SU-DHL-6 (cell line): ENCODE measurements at regions not wholly inside any gene's neighbourhood (a gene's known extent, or its start where the extent isn't known, plus 50 kb on each side); places are given as distances from the start of the nearest gene placed in this dataset.

Experiments used
- H2AFZ ChIP-seq: fragments of 200-600 bp; sonication (generic); 2 replicates; pipeline ENCODE4 v1.6.1; 2014; ENCODE audit warnings: low read depth, mild to moderate bottlenecking, moderate library complexity, mixed read lengths, antibody characterized with exemption, low read length; ENCODE audit not compliant: severe bottlenecking
- H3F3A ChIP-seq: fragments of 200-600 bp; shearing (Covaris generic); 2 replicates; pipeline ENCODE4 v1.6.0; 2016; ENCODE audit warnings: antibody characterized with exemption, mild to moderate bottlenecking; ENCODE audit not compliant: insufficient read depth
- H3K27ac ChIP-seq: fragments of 200-600 bp; sonication (generic); 2 replicates; pipeline ENCODE4 v1.5.1; 2016; ENCODE audit warnings: low read depth, mild to moderate bottlenecking, low read length, moderate library complexity, mixed read lengths
- H3K27me3 ChIP-seq: fragments of 200-600 bp; sonication (generic), shearing (Covaris generic); 2 replicates; pipeline ENCODE4 v1.6.0; 2014; ENCODE audit warnings: mild to moderate bottlenecking, low read length
- H3K36me3 ChIP-seq: fragments of 200-600 bp; sonication (generic); 2 replicates; pipeline ENCODE4 v1.6.1; 2014; ENCODE audit warnings: mild to moderate bottlenecking, low read length, mixed read lengths
- H3K4me2 ChIP-seq: fragments of 300-600, 200-600 bp; shearing (Covaris generic), sonication (generic); 2 replicates; pipeline ENCODE4 v1.6.0; 2014; ENCODE audit warnings: low read length, low read depth, mild to moderate bottlenecking; ENCODE audit not compliant: poor library complexity, severe bottlenecking
- H3K4me3 ChIP-seq: fragments of 200-600 bp; sonication (generic); 2 replicates; pipeline ENCODE4 v1.5.1; 2014; ENCODE audit warnings: antibody characterized with exemption, low read length, mild to moderate bottlenecking, mixed read lengths; ENCODE audit not compliant: insufficient read depth, poor library complexity, severe bottlenecking
- H3K79me2 ChIP-seq: fragments of 200-600 bp; sonication (generic); 2 replicates; pipeline ENCODE4 v1.6.1; 2014; ENCODE audit warnings: mild to moderate bottlenecking, low read length, moderate library complexity; ENCODE audit not compliant: insufficient read depth
- H3K9ac ChIP-seq: fragments of 200-600 bp; sonication (generic); 2 replicates; pipeline ENCODE4 v1.7.0; 2014; ENCODE audit warnings: mild to moderate bottlenecking, low read length
- H3K9me2 ChIP-seq: fragments of 200-600 bp; sonication (generic); replicated peaks from 2 replicates; pipeline ENCODE4 v1.6.1; 2014; ENCODE audit warnings: low read length; ENCODE audit not compliant: insufficient read depth
- H3K9me3 ChIP-seq: fragments of 200-600 bp; sonication (generic); 2 replicates; pipeline ENCODE4 v1.6.1; 2014; ENCODE audit warnings: low read length, mixed read lengths; ENCODE audit not compliant: insufficient read depth
- H4K20me1 ChIP-seq: fragments of 200-600 bp; sonication (generic); 2 replicates; pipeline ENCODE4 v1.6.1; 2014; ENCODE audit warnings: low read depth, mild to moderate bottlenecking, antibody characterized with exemption, low read length, moderate library complexity, mixed read lengths
- CTCF ChIP-seq: fragments of 200-600 bp; sonication (generic); IDR thresholded peaks from one replicate; pipeline ENCODE4 v1.5.1; 2017; ENCODE audit warnings: antibody characterized with exemption, mild to moderate bottlenecking, low read length, moderate library complexity; ENCODE audit not compliant: insufficient read depth, poor library complexity, severe bottlenecking
- EZH2phosphoT487 ChIP-seq: fragments of 200-600 bp; sonication (generic), shearing (Covaris generic); conservative IDR thresholded peaks from 2 replicates; pipeline ENCODE4 v1.6.1; 2018; ENCODE audit warnings: mild to moderate bottlenecking, antibody characterized with exemption, low read length, moderate library complexity, mixed read lengths

- no peaks in the 10 kb centered on the region for H3F3A ChIP-seq
- H3K4me3 ChIP-seq = no peak overlapping the region
- no peaks in the 10 kb centered on the region for H3K36me3 ChIP-seq
- H4K20me1 ChIP-seq = no peaks in the 10 kb centered on the region
- no peak overlapping the region for H3K27ac ChIP-seq
- H3K9me2 ChIP-seq = no peaks in the 10 kb centered on the region
- H3K4me2 ChIP-seq = peak overlapping the region; percentile 47
- H3K9me3 ChIP-seq = no peaks in the 10 kb centered on the region
- H3K27me3 ChIP-seq = no peaks in the 10 kb centered on the region
- H3K9ac ChIP-seq = no peak overlapping the region
- TF ChIP-seq EZH2phosphoT487 (no peak), CTCF (peak; percentile 73)
- no peaks in the 10 kb centered on the region for H3K79me2 ChIP-seq
- H2AFZ ChIP-seq = peak overlapping the region; percentile 91
Measured at GRCh38 chr1:181936768-181937581, 124.5 kb downstream of the ZNF648 start.

GRCh38 chr1:181936269-181936668 is 125.2 kb downstream of the ZNF648 start:
- Histone ChIP-seq H3K27me3 (no peaks in the 10 kb centered on the region), H3K79me2 (no peaks in the 10 kb centered on the region), H3K9ac (no peak overlapping the region), H3K9me2 (no peaks in the 10 kb centered on the region), H3F3A (no peaks in the 10 kb centered on the region), H4K20me1 (no peaks in the 10 kb centered on the region), H3K27ac (no peak overlapping the region), H2AFZ (no peak overlapping the region), H3K4me2 (no peak overlapping the region), H3K36me3 (no peaks in the 10 kb centered on the region), H3K9me3 (no peaks in the 10 kb centered on the region), H3K4me3 (no peak overlapping the region)
- TF ChIP-seq CTCF (no peak), EZH2phosphoT487 (no peak)

- H3K79me2 ChIP-seq = no peaks in the 10 kb centered on the region
- H3K4me2 ChIP-seq = no peak overlapping the region
- H3K9ac ChIP-seq = no peak overlapping the region
- H4K20me1 ChIP-seq = no peaks in the 10 kb centered on the region
- H3K9me3 ChIP-seq = no peaks in the 10 kb centered on the region
- H2AFZ ChIP-seq = no peak overlapping the region
- no peaks in the 10 kb centered on the region for H3K27me3 ChIP-seq
- no peak overlapping the region for H3K27ac ChIP-seq
- TF ChIP-seq CTCF = no peak
- TF ChIP-seq EZH2phosphoT487 = no peak
- H3F3A ChIP-seq = no peaks in the 10 kb centered on the region
- no peaks in the 10 kb centered on the region for H3K9me2 ChIP-seq
- H3K4me3 ChIP-seq = no peak overlapping the region
- H3K36me3 ChIP-seq = no peaks in the 10 kb centered on the region
Measured at GRCh38 chr1:181931873-181932272, 129.6 kb downstream of the ZNF648 start.
